ENCODE measurements at regions not wholly inside any gene's neighbourhood (a gene's known extent, or its start where the extent isn't known, plus 50 kb on each side); places are given as distances from the start of the nearest gene placed in this dataset.

DNA sequence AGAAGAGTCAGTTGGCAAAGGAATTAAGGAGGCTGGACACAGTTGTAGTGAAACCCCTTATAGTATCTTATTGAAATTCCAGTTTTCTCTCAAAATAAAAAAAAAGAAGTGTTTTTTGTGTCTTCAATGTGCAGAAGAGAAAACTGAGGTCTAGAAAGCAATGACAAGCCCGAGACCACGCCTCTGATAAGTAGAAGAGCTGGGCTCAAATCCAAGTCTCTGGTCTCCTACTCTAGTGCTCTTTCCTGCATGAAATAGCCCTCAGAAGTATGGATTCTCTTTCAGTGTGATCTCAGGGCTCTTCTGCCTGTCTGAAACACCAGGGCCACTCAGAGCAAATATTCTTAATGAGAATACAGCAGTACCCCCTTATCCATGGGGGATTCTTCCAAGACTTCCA is 200.9 kb downstream of the KIF18A start:
- no peak for DNase-seq (ENCODE audit: low read depth)

DNA sequence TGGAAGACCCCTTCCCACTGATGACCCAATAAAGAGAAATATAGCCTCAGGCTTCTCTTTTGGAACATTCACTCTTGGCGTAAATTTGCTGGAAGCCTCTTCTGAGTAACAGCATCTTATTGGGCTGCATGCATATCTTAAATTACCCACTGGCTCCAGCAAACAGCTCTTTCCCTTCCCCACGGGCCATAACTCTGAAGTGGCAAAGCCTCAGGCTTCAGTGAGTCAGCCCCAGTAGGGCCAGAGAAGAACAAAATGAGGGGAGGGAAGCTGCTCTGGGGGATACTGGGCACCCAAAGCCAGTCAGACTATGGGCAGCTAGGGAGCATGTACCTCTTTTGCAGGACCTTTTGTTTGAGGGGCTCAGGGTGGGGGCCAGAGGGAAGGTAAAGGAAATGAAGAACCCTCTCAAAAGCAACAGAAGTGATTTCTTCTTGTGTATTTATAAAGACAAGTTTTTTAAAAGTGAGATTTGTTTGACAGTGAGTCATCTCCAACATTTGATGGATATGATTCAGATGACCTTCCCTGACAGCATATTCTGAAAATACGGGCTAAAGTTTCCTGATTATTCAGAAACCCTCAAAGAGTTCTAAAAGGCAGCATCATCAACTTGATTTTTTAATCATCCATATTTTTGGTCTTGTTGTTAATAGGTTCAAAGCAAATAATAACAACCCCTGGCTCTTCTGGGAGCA is 203.4 kb downstream of the KIF18A start:
- DNase-seq (ENCODE audit: low read depth), result no peak

DNA sequence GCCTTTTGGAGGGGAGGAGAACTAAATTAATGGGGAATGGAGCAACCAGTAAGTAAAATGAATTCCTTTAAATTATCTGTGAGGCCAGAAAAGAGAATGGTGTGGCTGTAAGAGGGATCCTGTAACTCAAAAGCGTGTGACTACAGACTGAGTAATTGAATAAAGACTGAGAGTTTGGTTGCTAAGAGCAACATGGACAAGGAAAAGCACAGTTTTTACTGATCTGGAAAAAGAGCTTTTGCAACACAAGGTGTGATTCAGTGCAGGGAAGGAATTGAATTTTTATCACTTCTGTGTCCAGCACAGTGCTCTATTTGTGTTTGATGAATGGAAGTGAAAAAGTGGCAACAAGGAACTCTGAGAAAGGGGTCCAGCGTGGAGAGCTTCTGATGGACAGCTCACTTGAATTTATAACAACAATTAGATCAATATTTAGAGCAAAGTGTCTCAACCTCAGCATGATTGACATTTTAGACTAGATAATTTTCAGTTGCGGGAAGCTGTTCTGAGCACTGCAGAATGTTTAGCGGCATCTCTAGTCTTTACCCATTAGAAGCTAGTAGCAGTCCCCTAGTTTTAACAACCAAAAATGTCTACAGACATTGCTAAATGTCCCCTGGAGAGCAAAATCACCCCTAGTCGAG is 202.8 kb upstream of the BDNF start:
- DNase-seq (ENCODE audit: low read depth), result no peak

DNA sequence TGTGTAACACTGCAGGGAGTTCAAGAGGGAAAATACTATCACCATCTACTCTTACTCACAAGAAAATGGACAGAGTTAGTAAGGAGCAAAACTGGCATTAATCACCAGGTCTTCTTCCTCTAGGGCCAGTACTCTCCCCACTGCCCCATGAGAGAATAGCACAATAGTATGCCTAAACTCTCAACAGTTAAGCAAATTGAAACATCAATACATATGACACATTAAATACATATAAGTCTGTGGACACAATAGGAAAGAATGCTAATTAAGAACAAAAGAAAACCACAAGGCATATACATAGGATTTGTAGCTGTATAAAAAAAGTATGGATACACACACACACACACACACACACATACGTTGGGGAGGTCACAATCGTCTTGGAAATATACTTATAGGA is 197.9 kb upstream of the BDNF start:
- DNase-seq (ENCODE audit: low read depth), result no peak

DNA sequence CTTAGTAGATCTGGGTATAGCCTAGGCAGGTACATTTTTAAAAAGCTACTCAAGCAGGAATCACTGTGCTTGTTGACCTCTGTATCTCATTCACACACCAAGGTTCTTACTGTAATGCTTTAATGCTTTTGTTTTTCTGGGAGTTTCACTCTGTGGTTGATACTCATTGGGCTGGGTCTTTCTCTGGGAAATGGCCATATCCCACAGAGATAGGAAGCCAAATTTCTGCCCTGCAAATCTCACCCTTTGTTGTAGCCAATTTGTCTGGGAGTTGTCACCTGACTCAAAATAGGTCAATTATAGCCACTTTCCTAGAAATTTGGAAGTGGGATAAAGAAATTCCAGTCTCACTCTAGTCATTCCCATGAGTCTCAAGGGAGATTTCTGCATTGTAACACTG is 195.8 kb upstream of the BDNF start:
- DNase-seq (ENCODE audit: low read depth), result no peak

DNA sequence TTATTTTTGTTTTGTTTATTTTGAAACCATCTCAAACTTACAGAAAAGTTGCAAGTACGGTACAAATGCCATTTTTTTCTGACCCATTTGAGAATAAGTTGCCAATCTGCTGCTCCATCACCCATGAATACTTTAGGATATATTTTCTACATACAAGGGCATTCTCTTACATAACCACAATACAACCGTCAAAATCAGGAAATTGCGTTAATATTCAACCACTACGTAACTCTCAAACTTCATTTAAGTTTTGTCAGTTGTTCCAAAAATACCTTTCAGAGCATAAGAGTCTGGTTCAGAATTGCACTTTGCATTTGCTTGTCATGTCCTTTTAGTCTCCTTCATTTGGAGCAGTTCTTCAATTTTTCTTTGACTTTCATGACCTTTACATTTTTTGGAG is 194.3 kb upstream of the BDNF start:
- DNase-seq (ENCODE audit: low read depth), result no peak

DNA sequence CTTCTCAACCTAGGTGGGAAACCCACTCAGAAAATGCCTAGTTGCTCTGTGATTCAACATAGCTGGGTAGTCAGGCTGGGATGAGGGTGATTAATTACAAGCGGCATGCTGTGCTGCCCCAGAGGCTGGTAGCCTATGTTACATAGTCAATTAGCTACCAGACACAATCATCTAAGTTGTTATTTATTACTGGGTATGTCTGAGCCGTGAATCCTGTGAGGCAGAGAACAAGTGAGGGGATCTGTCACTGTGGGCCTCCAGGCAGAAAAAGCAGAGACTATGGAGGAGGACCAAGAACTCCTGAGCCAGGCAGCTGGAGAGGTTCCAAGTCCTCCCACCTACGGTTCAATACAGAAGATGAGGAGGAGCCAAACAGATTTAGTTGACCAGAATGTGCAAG is 186.6 kb upstream of the BDNF start:
- no peak for DNase-seq (ENCODE audit: low read depth)

DNA sequence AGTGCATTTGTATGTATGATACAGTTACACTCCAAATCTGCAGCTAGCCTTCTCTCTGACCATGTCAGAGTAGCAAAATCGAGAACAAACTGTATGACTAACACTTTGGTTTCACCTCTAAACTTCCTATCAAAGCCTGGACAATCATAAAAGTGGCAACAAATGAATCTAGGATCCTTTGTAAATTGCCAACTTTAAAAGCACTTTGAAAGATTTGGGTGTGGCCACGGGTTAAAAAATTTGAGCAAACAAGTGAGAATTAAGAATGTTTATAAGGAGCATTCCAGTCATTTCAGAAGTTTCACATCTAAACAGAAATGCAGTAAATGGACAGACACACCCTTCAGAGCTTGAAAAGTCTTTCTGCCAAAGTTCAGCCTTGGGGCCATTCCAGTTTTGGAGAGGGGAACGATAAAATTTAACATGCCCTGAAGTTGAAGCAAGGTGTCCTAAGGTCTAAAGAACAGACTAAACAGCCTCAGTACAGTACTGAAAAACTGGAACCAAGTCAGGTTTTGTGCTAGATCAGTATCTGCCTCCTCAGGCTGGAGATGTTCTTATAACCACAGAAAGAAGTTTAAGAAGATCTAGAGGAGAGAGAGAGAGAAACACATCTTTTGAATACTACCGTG is 181.9 kb upstream of the BDNF start:
- no peak for DNase-seq (ENCODE audit: low read depth)

DNA sequence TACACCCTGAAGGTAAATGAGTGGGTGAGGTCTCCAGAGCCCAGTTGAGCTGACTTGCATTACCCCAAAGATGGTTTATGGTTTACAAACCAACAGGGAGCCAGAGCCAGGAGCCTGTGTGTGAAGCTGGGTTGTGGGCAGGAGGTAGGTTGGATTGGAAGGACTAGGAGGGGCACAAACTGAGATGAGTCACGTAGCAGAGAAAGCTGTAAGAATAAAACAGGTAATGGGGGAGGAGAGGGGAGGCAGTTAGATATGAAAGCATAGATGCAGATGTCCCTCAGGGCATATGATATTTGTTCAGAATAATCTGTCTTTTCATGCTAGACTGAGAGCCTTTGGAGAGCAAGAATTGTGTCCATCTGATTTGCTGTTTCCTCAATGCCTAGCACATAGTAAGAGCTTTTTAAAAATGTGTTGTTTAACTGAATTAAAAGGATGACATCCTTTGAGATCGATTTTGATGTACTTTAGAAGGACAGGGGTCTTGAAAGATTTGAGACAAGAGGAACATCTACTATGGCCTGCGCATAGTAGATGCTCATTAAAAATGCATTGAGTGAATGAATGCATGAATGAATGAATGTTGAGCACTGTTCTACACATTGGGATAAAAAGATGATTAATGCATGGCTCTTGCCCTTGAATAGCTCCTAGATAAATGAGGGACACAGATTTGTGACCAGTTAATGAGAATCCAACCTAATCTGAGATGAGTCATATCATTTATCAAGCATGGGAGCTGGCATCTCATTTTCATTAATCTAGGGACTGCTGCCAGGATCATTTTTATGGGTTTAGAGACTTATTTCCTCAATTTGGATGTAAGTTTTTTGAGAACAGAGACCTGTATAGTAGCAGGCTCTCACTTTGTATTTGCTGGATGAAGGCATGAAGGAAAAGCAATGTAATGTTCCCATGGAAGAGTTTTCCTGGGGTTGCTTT is 175.8 kb upstream of the BDNF start:
- DNase-seq (ENCODE audit: low read depth), result no peak

DNA sequence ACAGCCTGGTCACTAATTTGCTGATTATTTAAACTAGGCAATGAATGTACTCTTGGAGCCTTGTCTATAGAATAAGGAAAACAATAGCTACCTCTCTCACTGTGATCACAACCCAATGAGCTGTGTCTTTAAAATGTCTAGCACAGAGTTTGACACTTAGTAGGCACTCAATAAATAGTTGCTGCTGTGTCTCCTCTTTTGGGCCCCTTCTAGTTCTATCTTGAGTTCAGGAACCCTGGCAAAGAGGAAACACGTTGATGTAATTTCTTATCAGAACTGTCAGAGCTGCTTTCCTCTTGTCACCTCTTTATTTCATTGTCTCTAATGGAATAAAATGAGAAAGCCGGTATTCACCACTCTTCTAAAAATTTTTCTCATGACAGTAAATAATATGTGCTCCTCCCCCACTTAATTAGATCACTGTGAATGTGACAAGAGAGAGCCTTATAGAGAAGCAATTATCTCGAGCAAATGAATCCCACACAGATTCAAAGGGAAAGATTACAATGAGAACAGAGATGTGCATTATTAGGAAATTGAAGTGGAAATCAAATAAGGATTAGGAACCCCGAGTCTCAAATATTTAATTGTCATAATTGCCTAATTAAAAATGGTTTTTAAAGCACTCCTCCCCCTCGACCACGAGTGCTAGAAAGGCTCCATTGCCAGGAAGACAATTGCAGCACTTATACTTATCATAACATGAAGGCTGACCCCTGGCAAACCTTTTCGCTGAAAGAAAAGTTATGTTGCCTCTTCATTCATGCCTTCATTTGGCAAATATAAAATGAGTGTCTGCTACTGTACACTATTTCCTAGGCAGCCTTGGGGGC is 175.0 kb upstream of the BDNF start:
- DNase-seq (ENCODE audit: low read depth), result no peak

DNA sequence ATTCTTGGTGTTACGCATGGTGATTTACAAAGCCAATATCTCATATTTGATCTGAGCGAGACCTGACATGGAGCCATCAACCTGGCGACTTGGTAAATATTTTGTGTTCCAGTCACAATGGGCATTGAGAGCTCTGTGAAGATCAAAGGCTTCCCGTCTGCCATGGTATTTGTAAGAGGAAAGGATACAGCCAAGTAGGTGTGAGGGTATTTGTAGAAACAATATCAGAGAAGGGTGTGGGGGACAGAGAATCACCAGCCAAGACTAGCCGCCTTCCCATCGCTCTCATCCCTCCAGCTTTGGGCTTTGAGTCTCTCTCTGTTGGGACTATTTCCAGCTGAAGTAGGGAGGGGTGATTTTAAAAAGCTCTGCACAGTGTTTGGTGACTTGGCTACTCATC is 173.4 kb upstream of the BDNF start:
- no peak for DNase-seq (ENCODE audit: low read depth)

DNA sequence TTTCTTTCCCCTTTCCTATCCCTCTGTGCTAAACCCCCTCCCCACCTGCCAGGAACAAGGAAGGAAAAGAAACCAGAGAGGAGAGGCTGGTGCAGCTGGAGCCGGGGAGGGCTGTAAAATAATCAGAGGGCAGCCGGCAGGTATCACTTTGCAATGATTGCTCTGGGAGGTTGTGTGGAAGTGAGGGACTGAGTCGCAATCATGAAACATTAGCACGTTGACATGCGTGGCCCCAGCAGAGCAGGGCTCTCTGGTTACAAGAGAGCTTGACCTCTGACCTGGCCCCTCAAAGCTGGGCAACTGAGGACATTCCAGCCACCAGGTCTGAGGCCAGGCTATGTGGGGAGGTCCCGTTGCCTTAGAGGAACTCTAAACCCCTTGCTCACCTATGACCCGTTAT is 170.8 kb upstream of the BDNF start:
- DNase-seq (ENCODE audit: low read depth), result no peak

DNA sequence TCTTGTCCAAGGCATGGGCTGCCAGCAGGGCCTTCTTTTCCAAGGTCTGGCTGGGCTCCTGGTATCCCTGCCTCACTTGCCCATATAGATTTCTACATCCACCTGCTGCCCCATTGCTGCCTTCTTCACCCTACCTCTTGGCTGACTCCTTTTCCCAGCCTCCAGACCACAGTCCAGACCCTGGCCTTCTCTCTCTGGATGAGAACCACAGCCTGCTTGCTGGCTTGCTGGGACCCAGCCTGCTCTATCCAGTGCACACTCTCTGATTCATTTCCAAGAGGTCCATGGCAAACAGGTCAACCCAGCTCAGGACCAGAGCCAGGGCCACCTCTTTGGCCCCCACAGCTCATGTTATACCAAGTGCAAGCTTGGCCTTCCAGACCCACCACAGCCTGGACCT is 169.4 kb upstream of the BDNF start:
- no peak for DNase-seq (ENCODE audit: low read depth)

DNA sequence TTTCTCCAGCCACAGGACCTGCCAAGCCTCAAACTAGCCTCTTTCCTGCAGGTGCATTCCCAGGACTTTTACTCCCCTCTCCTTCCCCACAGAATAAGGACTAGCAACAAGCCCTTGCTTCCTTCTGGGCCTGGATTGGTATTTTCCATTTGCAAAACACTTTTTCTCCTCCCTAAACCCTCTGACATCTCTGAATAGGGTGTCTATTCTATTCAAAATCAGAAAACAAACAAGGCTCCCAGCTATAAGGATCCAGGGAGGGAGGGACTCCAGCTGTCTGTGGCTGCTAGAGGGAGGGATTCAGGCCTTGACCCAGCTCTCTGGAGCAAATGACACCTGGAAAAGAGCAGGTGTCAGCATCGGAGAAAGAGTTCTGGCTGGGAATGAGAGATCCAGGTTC is 168.5 kb upstream of the BDNF start:
- DNase-seq (ENCODE audit: low read depth), result no peak

DNA sequence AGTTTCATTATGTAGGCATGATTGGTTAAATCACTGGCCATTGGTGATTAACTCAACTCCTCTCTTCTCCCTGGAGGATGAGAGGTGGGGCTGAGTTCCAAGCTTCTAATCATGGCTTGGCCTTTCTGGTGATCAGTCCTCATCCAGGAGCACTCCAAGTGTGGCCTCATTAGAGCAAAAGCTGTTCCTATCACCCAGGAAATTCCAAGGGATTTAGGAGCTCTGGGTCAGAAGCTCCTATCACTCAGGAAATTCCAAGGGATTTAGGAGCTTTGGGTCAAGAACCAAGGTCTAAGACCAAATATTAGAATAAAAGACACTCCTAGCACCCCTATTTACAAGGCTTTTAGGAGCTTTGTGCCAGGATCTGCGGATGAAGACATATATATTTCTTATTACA is 168.0 kb upstream of the BDNF start:
- no peak for DNase-seq (ENCODE audit: low read depth)

DNA sequence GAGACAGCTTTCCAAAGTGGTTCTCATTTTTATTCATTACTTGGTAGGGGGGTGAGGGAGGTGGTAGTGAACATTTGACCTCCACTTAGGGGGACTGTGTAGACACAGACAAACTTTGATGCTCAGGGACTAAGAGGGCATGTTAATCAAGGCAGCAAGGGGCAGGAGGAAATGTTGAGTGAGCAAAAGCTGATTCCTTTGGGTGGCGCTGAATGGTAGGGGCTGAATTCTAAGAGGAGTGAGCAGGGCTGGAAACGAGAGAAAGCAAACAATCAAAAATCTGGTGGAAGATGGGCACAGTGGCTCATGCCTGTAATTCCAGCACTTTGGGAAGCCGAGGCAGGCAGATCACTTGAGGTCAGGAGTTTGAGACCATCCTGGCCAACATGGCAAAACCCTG is 164.8 kb upstream of the BDNF start:
- DNase-seq (ENCODE audit: low read depth), result no peak

DNA sequence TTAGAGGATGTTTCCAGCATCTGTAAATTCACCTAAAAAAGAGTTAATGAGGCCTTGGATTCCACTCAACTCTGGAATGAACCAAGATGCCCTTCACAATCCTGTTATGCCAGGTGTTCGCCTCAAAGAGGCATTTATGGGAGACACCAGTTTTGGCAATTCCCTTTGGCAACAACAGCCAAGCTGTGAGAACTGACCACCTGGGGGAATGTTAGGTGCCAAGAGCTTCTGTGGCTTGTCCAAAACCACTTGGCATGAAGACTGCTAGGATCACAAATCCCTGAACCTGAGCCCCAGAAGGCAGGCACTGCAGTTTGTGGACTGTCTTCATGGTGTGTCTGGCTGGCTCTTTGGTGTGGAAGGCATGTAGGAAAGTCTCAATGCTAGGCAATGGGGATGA is 164.4 kb upstream of the BDNF start:
- no peak for DNase-seq (ENCODE audit: low read depth)

DNA sequence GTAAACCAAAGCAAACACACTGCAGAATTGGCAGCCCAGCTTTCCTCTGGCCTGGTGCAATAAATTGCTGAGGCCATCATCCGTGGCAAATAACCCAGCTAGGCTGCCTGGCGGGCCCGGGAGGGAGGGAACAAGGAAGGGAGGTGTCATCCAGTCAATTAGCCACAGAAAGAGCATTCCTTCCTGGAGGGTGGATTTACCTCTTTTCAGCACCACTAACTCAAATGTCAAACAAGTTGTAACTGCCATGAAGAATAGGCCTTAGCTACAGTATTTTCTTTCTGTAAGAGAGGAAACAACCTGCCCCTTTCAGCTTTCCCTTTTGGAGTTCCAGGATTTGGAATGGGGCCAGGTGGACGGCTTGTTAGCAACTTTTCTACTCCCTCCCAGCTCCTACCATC is 163.8 kb upstream of the BDNF start:
- DNase-seq (ENCODE audit: low read depth), result no peak

DNA sequence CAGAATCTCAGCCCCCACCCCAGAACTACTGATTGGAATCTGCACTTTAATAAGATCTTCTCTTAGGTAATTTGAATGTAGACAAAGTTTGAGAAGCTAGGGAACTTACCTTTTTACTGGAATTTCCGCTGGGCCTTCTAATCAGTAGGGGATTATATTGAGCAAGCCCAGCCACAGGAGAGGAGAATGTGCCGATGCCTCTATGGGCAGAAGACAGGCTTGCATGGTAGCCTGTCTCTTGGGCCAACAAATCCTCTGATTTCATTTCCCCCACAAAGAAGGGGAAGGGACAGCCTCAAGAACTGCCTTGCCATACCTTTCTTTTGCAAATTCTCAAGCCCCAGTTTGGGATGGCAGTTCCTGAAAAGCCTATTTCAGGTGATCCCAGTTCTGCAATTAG is 163.4 kb upstream of the BDNF start:
- DNase-seq (ENCODE audit: low read depth), result no peak

DNA sequence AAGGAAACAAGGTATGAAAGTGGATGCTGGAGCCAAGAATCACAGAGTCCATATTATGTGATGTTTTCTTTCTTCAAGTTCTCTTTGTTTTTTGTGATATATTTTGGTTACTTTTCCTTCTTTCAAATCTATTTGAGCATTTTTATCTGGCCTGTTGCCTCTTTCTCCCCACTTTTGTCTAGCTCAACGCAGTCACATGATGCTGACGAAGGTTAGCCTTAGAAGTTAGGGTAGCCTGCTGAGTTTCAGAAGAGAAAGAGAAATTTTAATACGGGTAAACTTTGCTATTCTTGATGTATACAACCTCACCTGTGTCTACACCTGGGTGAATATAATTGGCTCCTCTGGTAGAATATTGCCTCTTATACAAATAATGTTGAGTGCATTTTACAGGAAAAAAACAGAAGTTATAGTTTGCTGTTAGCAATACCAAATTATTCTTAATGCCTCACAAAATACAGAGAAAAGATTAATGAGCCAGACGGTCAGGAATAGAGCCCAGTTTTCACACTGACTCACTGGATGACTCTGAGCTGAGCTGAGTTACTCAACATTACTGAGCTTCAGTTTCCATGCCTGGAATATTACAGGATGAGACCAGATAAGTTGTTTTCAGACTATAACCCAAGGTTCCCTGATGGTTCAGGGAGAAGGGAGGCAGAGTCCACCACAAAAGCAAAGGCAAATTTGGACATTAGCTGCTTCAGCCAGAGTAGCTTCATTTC is 161.6 kb upstream of the BDNF start:
- DNase-seq (ENCODE audit: low read depth), result no peak

DNA sequence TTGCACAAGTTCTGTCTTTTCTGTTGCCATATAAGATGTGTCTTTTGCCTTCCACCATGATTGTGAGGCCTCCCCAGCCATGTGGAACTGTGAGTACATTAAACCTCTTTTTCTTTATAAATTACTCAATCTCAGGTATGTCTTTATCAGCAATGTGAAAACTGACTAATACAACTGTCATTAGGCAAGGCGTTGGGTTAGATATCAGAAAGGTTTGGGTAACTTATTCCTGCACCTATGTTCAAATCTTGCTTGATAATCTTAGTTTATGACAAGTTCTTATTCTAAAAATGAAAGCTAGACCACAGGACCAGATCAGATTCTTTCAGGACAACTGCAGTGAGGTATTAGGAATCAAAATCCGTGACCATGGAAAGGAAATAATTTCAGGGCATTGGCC is 160.6 kb upstream of the BDNF start:
- no peak for DNase-seq (ENCODE audit: low read depth)
